ENCODE measurements at regions not wholly inside any gene's neighbourhood (a gene's known extent, or its start where the extent isn't known, plus 50 kb on each side); places are given as distances from the start of the nearest gene placed in this dataset.

- TF ChIP-seq EZH2 (IDR thresholded peaks at IDR 0.05; ENCODE audit: low read length, missing control alignments) (no peak), CTCF (conservative IDR thresholded peaks at IDR 0.05 in 1 of 2, IDR thresholded peaks at IDR 0.05 in 1 of 2; ENCODE audit: low read depth in 1 of 2, low read length in 2 of 2) (no peak)
Observed at GRCh38 chr5:30759731-30760130, 433.8 kb upstream of the CDH6 start.

Data from fibroblast of lung (primary cell).